ENCODE measurements at regions not wholly inside any gene's neighbourhood (a gene's known extent, or its start where the extent isn't known, plus 50 kb on each side); places are given as distances from the start of the nearest gene placed in this dataset.

DNA sequence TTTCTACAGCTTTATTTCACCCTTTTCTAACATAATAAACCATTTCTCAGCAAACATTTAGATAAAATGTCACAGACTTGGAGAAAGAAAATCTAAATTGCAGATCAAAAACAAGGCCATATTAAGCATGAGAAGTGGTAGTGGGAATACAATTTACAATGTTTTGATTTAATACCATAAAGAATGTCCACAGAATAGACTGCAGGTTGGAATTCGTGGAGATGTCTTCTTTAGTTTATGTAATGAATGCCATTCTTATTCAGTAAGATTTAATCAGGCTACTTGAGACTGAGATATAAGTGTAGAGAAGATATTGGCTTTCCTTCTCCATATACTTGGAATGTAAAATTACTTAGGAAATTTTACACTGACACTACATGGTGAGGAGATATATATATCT is 91.9 kb upstream of the ZFP42 start:
- Mint-ChIP-seq H3K9me3 (peaks cover 6% of the 10 kb centered on the region), H3K36me3 (no peaks in the 10 kb centered on the region), H3K4me1 (peaks cover 9% of the 10 kb centered on the region), H3K27me3 (ENCODE audit: insufficient read depth, low read depth) (peaks cover 2% of the 10 kb centered on the region), H3K27ac (no peak overlapping the region), H3K4me3 (no peak overlapping the region)
- no peak for TF ChIP-seq EZH2 (IDR thresholded peaks at IDR 0.05)
- no peak for TF ChIP-seq EZH2phosphoT487 (IDR thresholded peaks at IDR 0.05)
- TF ChIP-seq, protein P1, sequence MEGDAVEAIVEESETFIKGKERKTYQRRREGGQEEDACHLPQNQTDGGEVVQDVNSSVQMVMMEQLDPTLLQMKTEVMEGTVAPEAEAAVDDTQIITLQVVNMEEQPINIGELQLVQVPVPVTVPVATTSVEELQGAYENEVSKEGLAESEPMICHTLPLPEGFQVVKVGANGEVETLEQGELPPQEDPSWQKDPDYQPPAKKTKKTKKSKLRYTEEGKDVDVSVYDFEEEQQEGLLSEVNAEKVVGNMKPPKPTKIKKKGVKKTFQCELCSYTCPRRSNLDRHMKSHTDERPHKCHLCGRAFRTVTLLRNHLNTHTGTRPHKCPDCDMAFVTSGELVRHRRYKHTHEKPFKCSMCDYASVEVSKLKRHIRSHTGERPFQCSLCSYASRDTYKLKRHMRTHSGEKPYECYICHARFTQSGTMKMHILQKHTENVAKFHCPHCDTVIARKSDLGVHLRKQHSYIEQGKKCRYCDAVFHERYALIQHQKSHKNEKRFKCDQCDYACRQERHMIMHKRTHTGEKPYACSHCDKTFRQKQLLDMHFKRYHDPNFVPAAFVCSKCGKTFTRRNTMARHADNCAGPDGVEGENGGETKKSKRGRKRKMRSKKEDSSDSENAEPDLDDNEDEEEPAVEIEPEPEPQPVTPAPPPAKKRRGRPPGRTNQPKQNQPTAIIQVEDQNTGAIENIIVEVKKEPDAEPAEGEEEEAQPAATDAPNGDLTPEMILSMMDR (IDR thresholded peaks at IDR 0.05), result no peak
- no peaks in the 10 kb centered on the region for H3K27me3 ChIP-seq
- no peak for DNase-seq (ENCODE audit: low spot score)
- H3K27ac ChIP-seq, result no peak overlapping the region
- H3K4me2 ChIP-seq, result no peak overlapping the region
- no peak overlapping the region for H2AFZ ChIP-seq (replicated peaks)
- no peaks in the 10 kb centered on the region for H3K79me2 ChIP-seq (ENCODE audit: low read depth)
- no peak overlapping the region for H3K9ac ChIP-seq
- H3K4me3 ChIP-seq, result no peak overlapping the region
- H3K36me3 ChIP-seq, result no peaks in the 10 kb centered on the region
- H3K4me1 ChIP-seq, result peaks cover 5% of the 10 kb centered on the region
- no peaks in the 10 kb centered on the region for H3F3A ChIP-seq (ENCODE audit: low read depth)
- no peaks in the 10 kb centered on the region for H4K20me1 ChIP-seq (ENCODE audit: low read depth)
- H3K9me3 ChIP-seq (ENCODE audit: low read depth), result no peaks in the 10 kb centered on the region

DNA sequence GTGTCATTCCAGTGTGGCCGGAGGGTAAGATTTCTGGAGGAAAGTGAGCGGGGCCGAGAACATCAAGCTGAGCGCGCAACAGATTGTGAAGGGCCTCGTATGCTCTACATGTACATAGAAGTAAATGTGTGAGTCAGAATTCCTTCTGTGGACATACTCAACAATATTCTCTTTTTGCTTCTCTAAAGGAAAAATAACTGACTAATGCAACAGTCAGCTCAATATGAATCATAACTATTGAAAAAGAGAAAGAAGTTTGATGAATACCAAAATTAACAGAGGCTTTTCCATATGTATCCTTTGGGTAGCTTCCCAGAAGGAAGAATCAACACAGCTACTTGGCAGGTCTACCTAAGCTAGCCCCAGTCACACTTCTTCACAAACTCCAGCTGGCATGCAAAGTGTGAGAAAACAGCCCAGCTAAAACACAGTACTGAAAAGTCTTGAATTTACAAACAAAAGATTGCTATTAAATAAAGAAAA is 87.5 kb upstream of the ZFP42 start:
- H3K4me1 ChIP-seq, result no peaks in the 10 kb centered on the region
- TF ChIP-seq EZH2 (IDR thresholded peaks at IDR 0.05), result no peak
- no peak for TF ChIP-seq EZH2phosphoT487 (IDR thresholded peaks at IDR 0.05)
- TF ChIP-seq, protein P1 (IDR thresholded peaks at IDR 0.05), result no peak
- H3K4me2 ChIP-seq, result no peak overlapping the region
- H3F3A ChIP-seq (ENCODE audit: low read depth), result no peaks in the 10 kb centered on the region
- H3K27ac ChIP-seq, result no peak overlapping the region
- H3K36me3 ChIP-seq, result no peaks in the 10 kb centered on the region
- DNase-seq (ENCODE audit: low spot score), result no peak
- no peak overlapping the region for H3K4me3 ChIP-seq
- H3K9ac ChIP-seq, result no peak overlapping the region
- H3K27me3 Mint-ChIP-seq (ENCODE audit: insufficient read depth, low read depth), result peaks cover 2% of the 10 kb centered on the region
- no peak overlapping the region for H2AFZ ChIP-seq (replicated peaks)
- H3K9me3 Mint-ChIP-seq, result peaks cover 2% of the 10 kb centered on the region
- no peaks in the 10 kb centered on the region for H3K9me3 ChIP-seq (ENCODE audit: low read depth)
- no peaks in the 10 kb centered on the region for H3K79me2 ChIP-seq (ENCODE audit: low read depth)
- no peaks in the 10 kb centered on the region for H3K36me3 Mint-ChIP-seq
- H3K4me1 Mint-ChIP-seq, result peaks cover 1% of the 10 kb centered on the region
- H4K20me1 ChIP-seq (ENCODE audit: low read depth), result no peaks in the 10 kb centered on the region
- no peak overlapping the region for H3K4me3 Mint-ChIP-seq
- H3K27me3 ChIP-seq, result no peaks in the 10 kb centered on the region
- no peak overlapping the region for H3K27ac Mint-ChIP-seq

DNA sequence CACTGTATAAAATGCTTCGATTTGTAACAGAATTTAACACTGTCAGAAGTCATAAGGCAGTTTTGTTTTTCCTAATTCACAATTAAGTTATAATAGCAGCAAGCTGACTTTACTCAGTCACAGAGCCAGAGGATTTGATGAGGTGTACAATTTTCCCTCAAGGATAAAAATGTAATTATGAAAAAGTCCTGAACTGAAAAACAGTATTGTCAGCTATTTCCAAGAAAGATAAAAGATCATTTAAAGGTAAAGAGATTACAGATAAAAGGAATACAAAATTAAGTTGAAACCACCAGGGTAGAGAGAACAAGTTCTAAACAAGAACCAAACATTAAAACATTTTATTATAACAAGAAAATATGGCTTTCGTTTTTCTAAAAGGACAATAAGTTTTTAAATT is 86.8 kb upstream of the ZFP42 start:
- Mint-ChIP-seq H3K36me3 (no peaks in the 10 kb centered on the region), H3K9me3 (peaks cover 2% of the 10 kb centered on the region), H3K27ac (no peak overlapping the region), H3K27me3 (ENCODE audit: insufficient read depth, low read depth) (peaks cover 2% of the 10 kb centered on the region), H3K4me3 (no peak overlapping the region), H3K4me1 (no peaks in the 10 kb centered on the region)
- H3F3A ChIP-seq (ENCODE audit: low read depth), result no peaks in the 10 kb centered on the region
- TF ChIP-seq EZH2phosphoT487 (IDR thresholded peaks at IDR 0.05), result no peak
- TF ChIP-seq, protein P1 (IDR thresholded peaks at IDR 0.05), result no peak
- TF ChIP-seq EZH2 (IDR thresholded peaks at IDR 0.05), result no peak
- H3K9me3 ChIP-seq (ENCODE audit: low read depth), result no peaks in the 10 kb centered on the region
- no peak for DNase-seq (ENCODE audit: low spot score)
- no peak overlapping the region for H3K4me3 ChIP-seq
- no peaks in the 10 kb centered on the region for H3K27me3 ChIP-seq
- H3K4me2 ChIP-seq, result no peak overlapping the region
- no peaks in the 10 kb centered on the region for H3K36me3 ChIP-seq
- H3K27ac ChIP-seq, result no peak overlapping the region
- no peaks in the 10 kb centered on the region for H3K4me1 ChIP-seq
- H4K20me1 ChIP-seq (ENCODE audit: low read depth), result no peaks in the 10 kb centered on the region
- H3K9ac ChIP-seq, result no peak overlapping the region
- H2AFZ ChIP-seq (replicated peaks), result no peak overlapping the region
- H3K79me2 ChIP-seq (ENCODE audit: low read depth), result no peaks in the 10 kb centered on the region

Data from neural progenitor cell (in vitro differentiated cells).